IMR-90 (cell line): ENCODE measurements at regions not wholly inside any gene's neighbourhood (a gene's known extent, or its start where the extent isn't known, plus 50 kb on each side); places are given as distances from the start of the nearest gene placed in this dataset.

Source experiments
- CEBPB ChIP-seq: IDR thresholded peaks from 2 replicates; pipeline ENCODE4 v1.6.1; 2012; ENCODE audit warnings: low read depth, low read length, improper control_type of control experiment
- CTCF ChIP-seq: conservative IDR thresholded peaks from 2 replicates; pipeline ENCODE4 v1.5.1; 2012; ENCODE audit warnings: mild to moderate bottlenecking, low read depth, low read length, improper control_type of control experiment
- ELK1 ChIP-seq: fragments of 150-350 bp; IDR thresholded peaks from 2 replicates; pipeline ENCODE4 v1.6.1; 2016; ENCODE audit warnings: low read depth, mild to moderate bottlenecking, low read length, moderate library complexity, borderline replicate concordance
- MXI1 ChIP-seq: IDR thresholded peaks from 2 replicates; pipeline ENCODE4 v1.6.1; 2012; ENCODE audit warnings: low read depth, mild to moderate bottlenecking, low read length, moderate library complexity, borderline replicate concordance
- POLR2A ChIP-seq: IDR thresholded peaks from 2 replicates; pipeline ENCODE4 v1.6.1; 2012; ENCODE audit warnings: mild to moderate bottlenecking, low read depth, low read length
- RAD21 ChIP-seq: IDR thresholded peaks from 2 replicates; pipeline ENCODE4 v1.6.1; 2012; ENCODE audit warnings: low read length, improper control_type of control experiment
- RCOR1 ChIP-seq: IDR thresholded peaks from 2 replicates; pipeline ENCODE4 v1.6.1; 2012; ENCODE audit warnings: mild to moderate bottlenecking, low read length, improper control_type of control experiment; ENCODE audit not compliant: insufficient replicate concordance
- RFX5 ChIP-seq: IDR thresholded peaks from 2 replicates; pipeline ENCODE4 v1.8.0; 2012; ENCODE audit warnings: low read depth, mild to moderate bottlenecking, low read length, moderate library complexity
- SMC3 ChIP-seq: fragments of 150-350 bp; IDR thresholded peaks from 2 replicates; pipeline ENCODE4 v1.6.1; 2016; ENCODE audit warnings: low read depth, mild to moderate bottlenecking, antibody characterized with exemption, low read length, moderate library complexity
- USF2 ChIP-seq: fragments of 150-350 bp; IDR thresholded peaks from 2 replicates; pipeline ENCODE4 v1.6.1; 2017; ENCODE audit warnings: mild to moderate bottlenecking, antibody characterized with exemption, low read length, low read depth

GRCh38 chr17:73998653-73999645 is 204.5 kb upstream of the RPL38 start:
- TF ChIP-seq RCOR1 (no peak), CTCF (no peak), USF2 (no peak), RFX5 (no peak), RAD21 (no peak), POLR2A (no peak), SMC3 (no peak), MXI1 (no peak), ELK1 (no peak), CEBPB (no peak)
